ENCODE measurements at regions not wholly inside any gene's neighbourhood (a gene's known extent, or its start where the extent isn't known, plus 50 kb on each side); places are given as distances from the start of the nearest gene placed in this dataset.
"Not testable (repeated sequence)": the region's sequence is repeated elsewhere in the genome, so short reads cannot be mapped to it uniquely, and the experiment has no call there.

DNA sequence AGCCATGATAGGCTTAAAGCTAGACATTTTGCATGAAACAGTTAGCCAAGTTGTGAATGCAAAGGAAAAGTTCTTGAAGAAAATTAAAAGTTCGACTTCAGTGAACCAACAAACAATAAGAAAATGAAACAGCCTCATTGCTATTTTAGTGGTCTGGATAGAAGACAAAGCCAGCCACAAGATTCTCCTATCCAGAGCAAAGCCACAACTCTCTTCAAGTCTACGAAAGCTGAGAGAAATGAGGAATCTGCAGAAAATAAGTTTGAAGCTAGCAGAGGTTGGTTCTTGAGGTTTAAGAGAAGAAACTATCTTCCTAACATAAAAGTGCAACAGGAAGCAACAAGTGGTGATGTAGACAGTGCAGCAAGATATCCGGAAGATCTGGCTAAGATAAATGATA lies 271.4 kb upstream of the GRM3 start:
- H3K9me3 Mint-ChIP-seq, result peaks cover 26% of the 10 kb centered on the region
- Histone ChIP-seq H3K4me3 (ENCODE audit: low read length) (no peak overlapping the region), H3K4me1 (ENCODE audit: control insufficient read depth, insufficient read depth, low read length) (no peaks in the 10 kb centered on the region), H3K36me3 (ENCODE audit: control insufficient read depth, insufficient read depth, low read length) (no peaks in the 10 kb centered on the region), H3K27me3 (ENCODE audit: control insufficient read depth, insufficient read depth, low read length, poor library complexity, severe bottlenecking) (peaks cover 11% of the 10 kb centered on the region), H3K9ac (ENCODE audit: extremely low read depth, low read length, poor library complexity, severe bottlenecking) (no peak overlapping the region), H3K9me3 (ENCODE audit: control insufficient read depth, low read length) (peaks cover 37% of the 10 kb centered on the region), H3K27ac (ENCODE audit: low read depth, low read length) (no peak overlapping the region)
- no peak overlapping the region for H3K27ac Mint-ChIP-seq
- no peak for DNase-seq
- TF ChIP-seq, protein P1, sequence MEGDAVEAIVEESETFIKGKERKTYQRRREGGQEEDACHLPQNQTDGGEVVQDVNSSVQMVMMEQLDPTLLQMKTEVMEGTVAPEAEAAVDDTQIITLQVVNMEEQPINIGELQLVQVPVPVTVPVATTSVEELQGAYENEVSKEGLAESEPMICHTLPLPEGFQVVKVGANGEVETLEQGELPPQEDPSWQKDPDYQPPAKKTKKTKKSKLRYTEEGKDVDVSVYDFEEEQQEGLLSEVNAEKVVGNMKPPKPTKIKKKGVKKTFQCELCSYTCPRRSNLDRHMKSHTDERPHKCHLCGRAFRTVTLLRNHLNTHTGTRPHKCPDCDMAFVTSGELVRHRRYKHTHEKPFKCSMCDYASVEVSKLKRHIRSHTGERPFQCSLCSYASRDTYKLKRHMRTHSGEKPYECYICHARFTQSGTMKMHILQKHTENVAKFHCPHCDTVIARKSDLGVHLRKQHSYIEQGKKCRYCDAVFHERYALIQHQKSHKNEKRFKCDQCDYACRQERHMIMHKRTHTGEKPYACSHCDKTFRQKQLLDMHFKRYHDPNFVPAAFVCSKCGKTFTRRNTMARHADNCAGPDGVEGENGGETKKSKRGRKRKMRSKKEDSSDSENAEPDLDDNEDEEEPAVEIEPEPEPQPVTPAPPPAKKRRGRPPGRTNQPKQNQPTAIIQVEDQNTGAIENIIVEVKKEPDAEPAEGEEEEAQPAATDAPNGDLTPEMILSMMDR (conservative IDR thresholded peaks at IDR 0.05), result no peak
- peaks cover 8% of the 10 kb centered on the region for H3K27me3 Mint-ChIP-seq (ENCODE audit: insufficient read depth)
- H3K4me3 Mint-ChIP-seq, result no peak overlapping the region
- no peaks in the 10 kb centered on the region for H3K36me3 Mint-ChIP-seq (ENCODE audit: low read depth)
- 86 to 88% methylated on average over 1 to 3 of the region's 3 CpGs for WGBS, 2 experiments (ENCODE audit: insufficient coverage in 1 of 2, insufficient read length in 1 of 2)
- no peaks in the 10 kb centered on the region for H3K4me1 Mint-ChIP-seq

DNA sequence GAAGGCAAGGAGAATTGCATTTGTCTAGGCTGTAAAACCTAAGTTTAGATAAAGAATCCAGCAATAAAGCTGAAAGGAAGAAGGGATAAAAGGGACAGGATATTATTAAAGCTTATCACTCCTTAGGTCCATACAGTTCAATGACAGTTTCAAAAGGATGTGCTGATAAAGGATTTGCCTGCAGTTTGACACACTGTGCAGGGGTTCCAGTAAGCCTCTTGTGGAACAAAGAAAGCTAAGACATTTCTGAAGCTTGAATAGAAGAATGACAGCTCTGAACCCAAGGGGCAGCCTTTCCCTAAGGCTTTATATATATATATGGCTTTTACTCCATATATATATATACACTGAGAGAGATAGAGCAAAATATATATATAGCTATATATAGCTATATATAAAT lies 276.8 kb upstream of the GRM3 start:
- peaks cover 3% of the 10 kb centered on the region for H3K27me3 ChIP-seq (ENCODE audit: control insufficient read depth, insufficient read depth, low read length, poor library complexity, severe bottlenecking)
- TF ChIP-seq, protein P1 (conservative IDR thresholded peaks at IDR 0.05), result no peak
- H3K9me3 ChIP-seq (ENCODE audit: control insufficient read depth, low read length), result peaks cover 3% of the 10 kb centered on the region
- no peak overlapping the region for H3K4me3 ChIP-seq (ENCODE audit: low read length)
- Mint-ChIP-seq H3K4me1 (peaks cover 11% of the 10 kb centered on the region), H3K4me3 (no peak overlapping the region), H3K36me3 (ENCODE audit: low read depth) (no peaks in the 10 kb centered on the region), H3K9me3 (no peaks in the 10 kb centered on the region), H3K27ac (no peak overlapping the region), H3K27me3 (ENCODE audit: insufficient read depth) (peaks cover under 1% of the 10 kb centered on the region)
- H3K9ac ChIP-seq (ENCODE audit: extremely low read depth, low read length, poor library complexity, severe bottlenecking), result no peak overlapping the region
- no peak for DNase-seq
- no peaks in the 10 kb centered on the region for H3K36me3 ChIP-seq (ENCODE audit: control insufficient read depth, insufficient read depth, low read length)
- H3K4me1 ChIP-seq (ENCODE audit: control insufficient read depth, insufficient read depth, low read length), result no peaks in the 10 kb centered on the region
- peak overlapping the region; percentile 44 for H3K27ac ChIP-seq (ENCODE audit: low read depth, low read length)

DNA sequence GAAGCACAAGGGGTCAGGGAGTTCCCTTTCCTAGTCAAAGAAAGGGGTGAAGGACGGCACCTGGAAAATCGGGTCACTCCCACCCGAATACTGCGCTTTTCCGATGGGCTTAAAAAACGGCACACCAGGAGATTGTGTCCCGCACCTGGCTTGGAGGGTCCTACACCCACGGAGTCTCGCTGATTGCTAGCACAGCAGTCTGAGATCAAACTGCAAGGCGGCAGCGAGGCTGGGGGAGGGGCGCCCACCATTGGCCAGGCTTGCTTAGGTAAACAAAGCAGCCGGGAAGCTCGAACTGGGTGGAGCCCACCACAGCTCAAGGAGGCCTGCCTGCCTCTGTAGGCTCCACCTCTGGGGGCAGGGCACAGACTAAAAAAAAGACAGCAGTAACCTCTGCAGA lies 303.3 kb upstream of the GRM3 start:
- not testable (repeated sequence) for H3K9me3 Mint-ChIP-seq; DNase-seq; H3K4me3 ChIP-seq (ENCODE audit: low read length); H3K27ac ChIP-seq (ENCODE audit: low read depth, low read length); H3K27me3 ChIP-seq (ENCODE audit: control insufficient read depth, insufficient read depth, low read length, poor library complexity, severe bottlenecking); H3K27me3 Mint-ChIP-seq (ENCODE audit: insufficient read depth); H3K9me3 ChIP-seq (ENCODE audit: control insufficient read depth, low read length); H3K9ac ChIP-seq (ENCODE audit: extremely low read depth, low read length, poor library complexity, severe bottlenecking); H3K36me3 ChIP-seq (ENCODE audit: control insufficient read depth, insufficient read depth, low read length); H3K36me3 Mint-ChIP-seq (ENCODE audit: low read depth); H3K4me1 ChIP-seq (ENCODE audit: control insufficient read depth, insufficient read depth, low read length)
- peak overlapping the region; percentile 72 for H3K4me3 Mint-ChIP-seq
- H3K27ac Mint-ChIP-seq, result peak overlapping the region; percentile 96
- H3K4me1 Mint-ChIP-seq, result peaks cover 10% of the 10 kb centered on the region
- WGBS, 2 experiments (ENCODE audit: insufficient coverage in 1 of 2, insufficient read length in 1 of 2), result 74% methylated on average over 9 of the region's 14 CpGs; no CpG with 5 or more reads in 1 of the 2 experiments

DNA sequence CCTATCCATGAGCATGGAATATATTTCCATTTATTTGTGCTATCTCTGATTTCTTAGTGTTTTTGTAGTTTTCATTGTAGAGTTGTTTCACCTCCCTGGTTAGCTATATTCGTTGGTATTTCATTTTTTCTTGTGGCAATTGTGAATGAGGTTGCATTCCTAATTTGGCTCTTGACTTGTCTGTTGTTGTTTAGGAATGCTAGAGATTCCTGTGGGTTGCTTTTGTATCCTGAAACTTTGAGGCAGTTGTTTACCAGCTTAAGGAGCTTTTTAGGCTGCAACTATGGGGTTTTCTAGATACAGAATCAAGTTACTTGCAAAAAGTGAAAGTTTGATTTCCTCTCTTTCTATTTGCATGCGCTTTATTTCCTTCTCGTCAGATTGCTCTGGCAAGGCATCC lies 304.7 kb upstream of the GRM3 start:
- Histone ChIP-seq H3K4me1 (ENCODE audit: control insufficient read depth, insufficient read depth, low read length) (no peaks in the 10 kb centered on the region), H3K4me3 (ENCODE audit: low read length) (no peak overlapping the region), H3K36me3 (ENCODE audit: control insufficient read depth, insufficient read depth, low read length) (no peaks in the 10 kb centered on the region), H3K27me3 (ENCODE audit: control insufficient read depth, insufficient read depth, low read length, poor library complexity, severe bottlenecking) (no peaks in the 10 kb centered on the region), H3K9me3 (ENCODE audit: control insufficient read depth, low read length) (no peaks in the 10 kb centered on the region), H3K9ac (ENCODE audit: extremely low read depth, low read length, poor library complexity, severe bottlenecking) (no peak overlapping the region), H3K27ac (ENCODE audit: low read depth, low read length) (no peak overlapping the region)
- peaks cover 10% of the 10 kb centered on the region for H3K4me1 Mint-ChIP-seq
- WGBS, 2 experiments (ENCODE audit: insufficient coverage in 1 of 2, insufficient read length in 1 of 2), result 84% methylated on average over 3 of the region's 3 CpGs; no CpG with 5 or more reads in 1 of the 2 experiments
- DNase-seq, result no peak
- peak overlapping the region; percentile 13 for H3K27ac Mint-ChIP-seq
- TF ChIP-seq, protein P1 (conservative IDR thresholded peaks at IDR 0.05), result no peak
- H3K4me3 Mint-ChIP-seq, result no peak overlapping the region
- H3K36me3 Mint-ChIP-seq (ENCODE audit: low read depth), result no peaks in the 10 kb centered on the region
- H3K9me3 Mint-ChIP-seq, result peaks cover 6% of the 10 kb centered on the region
- H3K27me3 Mint-ChIP-seq (ENCODE audit: insufficient read depth), result no peaks in the 10 kb centered on the region
